NCI-H69 (cell line): ENCODE measurements at regions not wholly inside any gene's neighbourhood (a gene's known extent, or its start where the extent isn't known, plus 50 kb on each side); places are given as distances from the start of the nearest gene placed in this dataset.
"Not testable (repeated sequence)": the region's sequence is repeated elsewhere in the genome, so short reads cannot be mapped to it uniquely, and the experiment has no call there.

Experiments
- DNase-seq: peaks from one replicate; lab custom pipeline; 2025; lab: John Stamatoyannopoulos, UW

DNA sequence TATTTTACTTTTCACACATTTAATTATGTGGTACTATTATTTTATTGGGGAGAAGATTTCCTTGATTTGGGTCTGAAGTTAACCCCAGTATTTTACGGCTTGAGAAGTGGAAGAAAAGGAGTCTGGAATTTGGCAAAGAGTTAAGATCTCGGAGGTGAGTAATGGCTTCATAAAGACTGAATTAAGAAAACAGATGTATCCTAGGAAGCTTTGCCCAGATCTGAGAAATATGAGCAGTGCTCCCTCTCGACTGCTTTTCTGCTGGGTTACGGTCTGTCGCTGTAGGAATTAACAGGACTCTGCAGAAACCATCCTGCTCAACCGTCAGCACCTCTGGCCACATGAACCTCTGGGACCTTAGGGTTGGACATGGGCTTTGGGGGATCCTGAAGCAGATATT lies 163.6 kb upstream of the NDN start:
- no peak for DNase-seq

- no peak for DNase-seq
Observed at GRCh38 chr15:23851921-23852320, 164.8 kb upstream of the NDN start.

- no peak for DNase-seq
Observed at GRCh38 chr15:23853286-23853685, 166.2 kb upstream of the NDN start.

DNA sequence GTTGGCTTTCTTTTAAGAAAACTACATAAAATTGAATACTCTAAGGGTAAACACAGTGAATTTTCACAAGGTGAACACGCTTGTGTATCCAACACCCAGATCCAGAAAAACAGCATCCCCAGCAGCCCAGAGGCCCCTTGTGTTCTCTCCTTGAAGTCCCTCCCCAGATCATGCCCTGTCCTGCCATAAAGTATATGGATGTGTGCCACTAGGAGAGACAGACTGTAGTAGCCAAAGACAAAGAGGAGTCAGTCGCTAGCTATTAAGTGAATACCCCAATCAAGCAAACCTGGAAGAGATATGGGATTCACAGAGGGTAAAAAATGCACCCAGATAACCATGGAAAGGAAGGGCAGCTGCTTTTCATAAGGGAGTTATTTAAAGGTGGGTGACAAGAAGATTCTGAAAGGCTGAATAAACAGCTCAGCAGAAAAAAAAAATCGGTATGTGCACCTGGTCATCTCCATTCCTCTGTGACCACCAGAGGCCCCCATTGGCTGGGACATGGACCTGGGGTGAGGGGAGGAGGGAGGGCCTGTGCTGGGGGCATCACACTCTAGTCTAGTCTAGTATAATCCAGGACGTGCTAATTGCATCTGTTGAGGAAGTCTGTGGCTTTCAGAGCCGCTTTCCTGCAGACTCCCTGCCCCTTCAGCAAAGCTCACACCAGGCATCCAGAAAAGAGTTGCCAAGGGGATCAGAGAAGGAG lies 167.3 kb upstream of the NDN start:
- DNase-seq: no peak

DNA sequence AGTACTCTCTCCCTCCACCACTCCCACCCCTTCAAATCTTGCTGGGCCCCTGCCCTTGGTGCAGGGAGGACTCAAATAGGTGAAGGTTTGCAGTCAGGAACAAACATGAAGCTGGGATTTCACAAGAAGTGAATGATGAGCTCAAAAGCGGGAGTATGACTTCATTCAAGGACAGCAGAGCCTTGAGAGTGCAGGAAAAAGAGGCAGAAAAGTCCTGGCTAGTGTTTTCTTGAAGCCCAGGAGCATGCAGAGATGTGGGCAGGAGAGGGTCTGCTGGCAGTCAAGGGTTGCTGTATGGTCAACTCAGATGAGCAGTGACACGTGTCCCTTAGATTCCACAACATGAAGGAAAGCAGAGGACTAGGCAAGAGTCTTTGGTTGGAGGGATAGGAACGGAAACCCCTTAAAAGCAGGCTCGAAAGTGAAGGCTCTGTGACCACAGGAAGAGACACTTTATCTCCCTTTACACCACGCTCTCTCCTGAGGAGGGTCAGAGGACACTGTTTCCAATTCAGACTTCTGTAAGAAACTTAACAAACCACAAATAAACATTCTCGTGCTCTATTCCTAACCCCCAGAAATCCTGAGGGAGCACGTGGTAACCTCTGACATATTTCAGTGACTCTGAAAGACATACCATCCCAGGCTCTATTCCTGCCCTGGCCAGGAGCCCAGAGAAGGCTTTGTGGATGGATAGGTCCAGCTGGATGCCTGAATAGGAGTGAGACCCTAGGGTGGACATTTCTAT lies 168.0 kb upstream of the NDN start:
- no peak for DNase-seq

GRCh38 chr15:23855947-23856346 lies 168.8 kb upstream of the NDN start:
- no peak for DNase-seq

GRCh38 chr15:23857028-23857641 lies 170.0 kb upstream of the NDN start:
- peak; percentile 44 for DNase-seq

- DNase-seq: no peak
Observed at GRCh38 chr15:23859008-23859407, 171.9 kb upstream of the NDN start.

DNA sequence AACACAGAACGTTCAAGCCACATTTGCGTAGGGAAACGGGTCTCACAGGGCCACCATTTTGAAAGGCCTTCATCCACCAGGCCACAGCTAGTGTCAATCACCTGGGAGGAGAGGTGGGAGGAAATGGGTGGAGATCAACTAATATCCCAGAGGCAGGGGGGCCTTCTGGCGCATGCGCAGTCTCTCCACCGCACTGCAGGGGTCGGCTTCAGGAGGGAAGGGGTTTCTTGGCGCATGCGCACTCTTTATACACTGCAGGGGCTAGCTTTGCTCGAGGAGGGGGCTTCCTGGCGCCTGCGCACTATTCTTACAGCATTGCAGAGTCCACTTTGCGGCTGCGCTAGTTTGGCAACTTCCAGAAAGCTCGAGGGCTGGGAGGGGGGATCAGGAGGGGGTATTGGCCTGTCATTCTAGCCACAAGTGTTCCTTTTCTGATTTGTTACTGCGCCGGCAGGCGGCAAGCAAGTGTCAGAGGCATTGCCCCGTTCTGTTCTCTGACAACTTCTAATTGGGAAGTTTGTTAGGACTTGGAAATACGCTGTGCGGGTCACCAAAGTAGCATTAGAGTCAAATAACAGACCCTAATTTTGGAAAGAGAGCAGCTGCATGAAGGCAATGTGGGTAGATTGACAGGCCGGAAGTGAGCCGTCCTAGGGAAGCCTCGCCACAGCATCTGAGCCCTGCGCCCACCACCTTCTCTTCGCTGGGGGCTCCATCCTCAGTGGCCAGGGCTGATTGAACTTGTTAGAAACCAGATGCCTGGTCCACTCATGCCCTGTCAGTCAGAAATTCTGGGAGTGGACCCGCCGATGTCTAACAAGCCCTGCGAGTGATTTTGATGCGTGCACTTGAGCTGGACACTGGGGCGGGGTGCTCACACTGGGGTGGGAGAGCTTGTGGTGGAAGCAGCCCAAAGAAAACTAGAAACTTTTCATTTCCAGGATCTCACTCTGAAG lies 173.5 kb upstream of the NDN start:
- DNase-seq: peak; percentile 11

DNA sequence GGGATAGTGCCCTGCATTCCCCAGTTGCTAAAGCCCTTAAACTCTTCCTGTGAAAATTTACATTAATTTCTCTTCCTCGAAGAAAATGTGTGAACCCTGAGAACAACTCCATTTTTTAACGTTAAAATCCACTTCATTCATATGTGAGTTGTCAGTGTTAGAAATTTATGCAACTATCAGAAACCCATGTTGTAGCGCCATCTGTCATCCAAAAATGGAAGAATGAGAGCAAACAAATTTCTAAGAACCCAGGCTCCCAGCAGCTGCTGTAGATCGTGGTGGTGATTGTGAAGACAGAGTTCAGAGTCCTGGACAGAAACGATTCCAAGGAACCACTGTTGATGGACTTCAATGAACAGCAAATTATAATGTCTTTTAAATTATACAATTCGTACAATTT lies 179.7 kb upstream of the NDN start:
- peak; percentile 44 for DNase-seq

DNA sequence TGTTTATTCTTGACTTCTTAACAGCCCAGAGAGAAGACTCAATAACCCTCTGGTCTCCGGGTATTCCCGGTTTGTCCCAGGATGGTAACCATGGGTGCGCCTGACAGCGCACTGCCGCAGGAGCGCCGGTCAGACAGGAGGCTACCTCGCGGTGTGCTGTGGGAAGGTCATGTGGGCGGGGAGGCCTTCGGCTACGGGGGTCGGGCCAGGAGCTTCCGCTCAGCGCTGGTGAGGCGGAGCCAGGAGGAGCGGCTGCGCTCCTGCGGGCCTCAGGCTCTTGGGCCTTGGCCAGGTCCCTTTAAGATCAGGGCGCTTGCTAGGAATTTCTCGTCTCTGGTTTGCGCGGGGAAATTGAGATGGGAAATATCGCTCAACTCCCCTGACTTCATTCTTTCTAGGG lies 182.3 kb upstream of the NDN start:
- DNase-seq: peak; percentile 33

- not testable (repeated sequence) for DNase-seq
Observed at GRCh38 chr15:23873613-23874012, 186.5 kb upstream of the NDN start.

DNA sequence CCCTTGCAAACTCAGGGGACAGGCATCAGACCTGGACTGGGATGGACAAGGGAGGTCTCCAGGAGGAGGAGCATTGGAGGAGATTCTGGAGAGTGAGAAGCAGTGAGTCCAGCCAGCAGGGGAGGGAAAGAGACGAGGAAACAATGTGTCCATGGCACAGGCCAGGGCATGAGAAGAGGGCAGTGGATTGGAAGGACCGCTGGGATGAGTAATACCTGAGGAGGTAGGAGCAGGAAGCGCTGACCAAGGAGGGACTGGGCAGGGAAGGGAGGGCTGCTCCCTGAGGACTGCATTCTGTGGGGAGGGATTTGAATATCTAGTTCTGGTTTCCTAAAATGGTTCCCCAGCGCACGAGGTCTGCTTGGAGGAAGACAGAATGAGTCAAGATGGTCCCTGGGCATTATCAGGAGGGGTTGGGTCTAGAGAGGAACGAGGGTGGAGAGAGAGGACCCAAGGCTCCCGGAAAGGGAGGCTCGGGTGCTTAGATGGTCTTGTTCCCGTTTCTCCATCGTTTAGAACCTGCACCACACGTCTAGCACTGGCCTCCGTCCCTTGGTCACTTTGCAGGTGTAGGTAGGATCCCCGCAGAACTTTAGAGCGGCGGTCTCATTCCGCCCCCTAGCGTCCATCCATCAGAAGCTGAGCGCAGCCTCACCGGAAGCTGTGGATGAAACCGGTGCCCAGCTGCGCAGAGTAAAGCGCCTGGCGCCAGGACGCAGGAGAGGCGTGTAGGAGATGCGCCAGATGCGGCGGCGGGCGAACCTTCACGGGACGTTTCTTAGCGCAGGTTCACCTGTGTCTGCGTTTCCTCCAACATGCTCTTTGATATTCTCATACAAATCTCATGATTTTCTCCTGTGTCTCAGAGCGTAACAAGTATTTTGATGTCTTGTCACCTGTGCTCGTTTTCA lies 190.7 kb upstream of the NDN start:
- DNase-seq: peak; percentile 79

- no peak for DNase-seq
Observed at GRCh38 chr15:23881291-23881690, 194.2 kb upstream of the NDN start.

DNA sequence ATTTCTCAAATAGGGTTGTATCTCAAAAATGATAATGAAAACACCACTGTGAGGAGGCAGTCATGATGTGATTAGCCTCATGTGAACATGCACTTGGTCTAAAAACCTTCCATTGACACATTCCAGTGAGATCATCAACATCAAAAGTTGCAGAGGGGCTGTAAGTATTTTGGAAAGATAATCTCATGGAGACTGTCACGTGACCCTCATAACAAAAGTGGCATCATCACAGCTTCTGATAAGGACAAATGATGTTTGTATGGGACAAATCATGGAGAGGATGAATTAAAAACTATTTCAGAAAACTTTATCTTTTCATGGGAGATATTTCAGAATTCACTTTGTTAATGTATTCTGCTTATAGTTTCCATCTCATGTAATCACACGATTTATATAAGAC lies 203.1 kb upstream of the NDN start:
- no peak for DNase-seq

DNA sequence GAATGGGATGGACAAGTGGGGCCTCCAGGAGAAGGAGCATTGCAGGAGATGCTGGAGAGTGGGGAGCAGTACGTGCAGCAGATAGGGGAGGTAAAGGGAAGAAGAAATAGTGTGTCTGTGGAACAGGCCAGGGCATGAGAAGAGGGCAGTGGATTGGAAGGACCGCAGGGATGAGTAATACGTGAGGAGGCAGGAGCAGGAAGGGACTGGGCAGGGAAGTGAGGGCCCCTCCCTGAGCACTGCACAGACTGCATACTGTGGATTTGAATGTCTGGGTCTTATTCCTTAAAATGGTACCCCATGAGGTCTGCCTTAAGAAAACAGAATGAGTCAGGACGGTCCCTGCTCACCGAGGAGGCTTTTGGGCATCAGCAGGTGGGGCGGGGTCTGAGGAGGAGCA lies 210.0 kb upstream of the NDN start:
- DNase-seq: no peak

DNA sequence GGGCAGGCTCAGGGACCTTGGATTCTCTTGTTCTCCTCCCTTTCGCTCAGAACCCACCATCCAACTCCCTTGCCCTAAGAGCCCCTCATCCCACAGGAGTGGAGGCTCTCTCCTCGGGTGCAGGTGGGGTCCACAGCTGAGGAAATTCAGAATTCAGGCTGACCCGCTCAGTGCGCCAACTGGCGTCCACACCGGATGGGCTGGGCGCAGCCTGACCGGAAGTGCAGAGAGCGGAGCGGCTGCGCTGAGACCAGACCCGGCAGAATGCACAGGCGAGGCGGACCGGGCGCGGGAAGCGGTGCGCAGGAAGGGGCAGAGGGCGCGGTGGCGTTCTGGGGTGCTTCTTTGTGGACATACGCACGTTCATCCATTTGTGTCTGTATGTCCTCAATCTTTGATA lies 210.4 kb upstream of the NDN start:
- DNase-seq: no peak

- DNase-seq: no peak
Observed at GRCh38 chr15:23910030-23910429, 222.9 kb upstream of the NDN start.

DNA sequence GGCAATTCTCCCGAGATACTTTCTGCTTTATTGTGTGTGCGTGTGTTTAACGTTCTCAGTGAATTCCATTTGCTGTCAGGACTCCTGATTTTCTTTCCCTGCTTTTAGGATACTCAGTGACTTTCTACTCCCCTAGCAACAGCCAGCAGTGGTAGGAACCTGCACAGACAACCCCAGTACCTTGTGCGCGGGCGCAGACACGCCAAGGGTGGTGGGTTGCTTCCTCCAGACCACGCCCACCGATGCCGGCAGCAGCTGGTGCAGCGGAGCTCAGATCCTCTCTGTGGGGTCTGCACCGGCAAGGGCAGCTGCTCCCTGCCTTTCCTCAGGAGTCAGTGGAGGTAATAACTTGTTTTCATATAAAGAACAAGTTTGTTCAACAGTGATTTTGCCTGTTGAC lies 225.1 kb upstream of the NDN start:
- DNase-seq: peak; percentile 29

- no peak for DNase-seq
Observed at GRCh38 chr15:23913081-23913480, 226.0 kb upstream of the NDN start.

- no peak for DNase-seq
Observed at GRCh38 chr15:23913635-23914034, 226.5 kb upstream of the NDN start.
